ENCODE measurements at regions not wholly inside any gene's neighbourhood (a gene's known extent, or its start where the extent isn't known, plus 50 kb on each side); places are given as distances from the start of the nearest gene placed in this dataset.

- Mint-ChIP-seq H3K9me3 (ENCODE audit: unreplicated experiment) (no peaks in the 10 kb centered on the region), H3K4me1 (ENCODE audit: low read depth, unreplicated experiment) (no peaks in the 10 kb centered on the region)
Observed at GRCh38 chr12:98260276-98260675, 255.1 kb upstream of the TMPO start.

GRCh38 chr12:98262902-98263301, 252.5 kb upstream of the TMPO start:
- Mint-ChIP-seq H3K4me1 (ENCODE audit: low read depth, unreplicated experiment) (no peaks in the 10 kb centered on the region), H3K4me3 (ENCODE audit: unreplicated experiment) (no peak overlapping the region), H3K9me3 (ENCODE audit: unreplicated experiment) (no peaks in the 10 kb centered on the region), H3K36me3 (ENCODE audit: unreplicated experiment) (no peaks in the 10 kb centered on the region), H3K27me3 (ENCODE audit: unreplicated experiment) (no peaks in the 10 kb centered on the region), H3K27ac (ENCODE audit: unreplicated experiment) (no peak overlapping the region)
- no peak for DNase-seq
- no peak for TF ChIP-seq CTCF (IDR thresholded peaks at IDR 0.05; ENCODE audit: partially characterized antibody, unreplicated experiment)

More at GRCh38 chr12:98260276-98260675, 255.1 kb upstream of the TMPO start:
- no peaks in the 10 kb centered on the region for H3K36me3 Mint-ChIP-seq (ENCODE audit: unreplicated experiment)
- no peak for DNase-seq
- no peak overlapping the region for H3K4me3 Mint-ChIP-seq (ENCODE audit: unreplicated experiment)
- TF ChIP-seq CTCF (IDR thresholded peaks at IDR 0.05; ENCODE audit: partially characterized antibody, unreplicated experiment), result no peak
- no peak overlapping the region for H3K27ac Mint-ChIP-seq (ENCODE audit: unreplicated experiment)
- H3K27me3 Mint-ChIP-seq (ENCODE audit: unreplicated experiment), result no peaks in the 10 kb centered on the region

- H3K36me3 Mint-ChIP-seq (ENCODE audit: unreplicated experiment), result no peaks in the 10 kb centered on the region
- no peak overlapping the region for H3K4me3 Mint-ChIP-seq (ENCODE audit: unreplicated experiment)
- H3K27me3 Mint-ChIP-seq (ENCODE audit: unreplicated experiment), result no peaks in the 10 kb centered on the region
- TF ChIP-seq CTCF (IDR thresholded peaks at IDR 0.05; ENCODE audit: partially characterized antibody, unreplicated experiment), result no peak
- no peak for DNase-seq
- no peak overlapping the region for H3K27ac Mint-ChIP-seq (ENCODE audit: unreplicated experiment)
- H3K4me1 Mint-ChIP-seq (ENCODE audit: low read depth, unreplicated experiment), result no peaks in the 10 kb centered on the region
- H3K9me3 Mint-ChIP-seq (ENCODE audit: unreplicated experiment), result no peaks in the 10 kb centered on the region
Observed at GRCh38 chr12:98274430-98275130, 240.8 kb upstream of the TMPO start.

- no peaks in the 10 kb centered on the region for H3K27me3 Mint-ChIP-seq (ENCODE audit: unreplicated experiment)
- H3K27ac Mint-ChIP-seq (ENCODE audit: unreplicated experiment), result no peak overlapping the region
- H3K4me1 Mint-ChIP-seq (ENCODE audit: low read depth, unreplicated experiment), result peaks cover 1% of the 10 kb centered on the region
- H3K4me3 Mint-ChIP-seq (ENCODE audit: unreplicated experiment), result no peak overlapping the region
- H3K9me3 Mint-ChIP-seq (ENCODE audit: unreplicated experiment), result no peaks in the 10 kb centered on the region
- DNase-seq, result no peak
- no peak for TF ChIP-seq CTCF (IDR thresholded peaks at IDR 0.05; ENCODE audit: partially characterized antibody, unreplicated experiment)
- no peaks in the 10 kb centered on the region for H3K36me3 Mint-ChIP-seq (ENCODE audit: unreplicated experiment)
Observed at GRCh38 chr12:98275131-98275475, 240.3 kb upstream of the TMPO start.

GRCh38 chr12:98280152-98280551, 235.2 kb upstream of the TMPO start:
- Mint-ChIP-seq H3K9me3 (ENCODE audit: unreplicated experiment) (no peaks in the 10 kb centered on the region), H3K27me3 (ENCODE audit: unreplicated experiment) (no peaks in the 10 kb centered on the region), H3K27ac (ENCODE audit: unreplicated experiment) (peak overlapping the region; percentile 52), H3K4me3 (ENCODE audit: unreplicated experiment) (no peak overlapping the region), H3K36me3 (ENCODE audit: unreplicated experiment) (no peaks in the 10 kb centered on the region), H3K4me1 (ENCODE audit: low read depth, unreplicated experiment) (peaks cover 11% of the 10 kb centered on the region)
- no peak for TF ChIP-seq CTCF (IDR thresholded peaks at IDR 0.05; ENCODE audit: partially characterized antibody, unreplicated experiment)
- no peak for DNase-seq

All from glutamatergic neuron (in vitro differentiated cells).